Right lobe of liver (tissue), 4 donors: ENCODE measurements at regions not wholly inside any gene's neighbourhood (a gene's known extent, or its start where the extent isn't known, plus 50 kb on each side); places are given as distances from the start of the nearest gene placed in this dataset.

Source experiments
- CTCF ChIP-seq, 4 donors: fragments of 200-600 bp in 3 of 4; fragments of 450-650 bp in 1 of 4; IDR thresholded peaks; one replicate each; pipeline versions ENCODE4 v1.5.1 to v1.8.0; 2016 to 2022; ENCODE audit warnings: antibody characterized with exemption in 4 of 4, mild to moderate bottlenecking in 2 of 4
- POLR2A ChIP-seq: fragments of 450-650 bp; IDR thresholded peaks from one replicate; pipeline ENCODE4 v1.6.1; 2017; ENCODE audit warnings: antibody characterized with exemption, mild to moderate bottlenecking
- donor health status: DM: no; HTN: no; CAD: no.
- donor health status: DM: no; HTN: no; CAD: no.
- donor health status: DM: no; HTN: yes; CAD: no.

DNA sequence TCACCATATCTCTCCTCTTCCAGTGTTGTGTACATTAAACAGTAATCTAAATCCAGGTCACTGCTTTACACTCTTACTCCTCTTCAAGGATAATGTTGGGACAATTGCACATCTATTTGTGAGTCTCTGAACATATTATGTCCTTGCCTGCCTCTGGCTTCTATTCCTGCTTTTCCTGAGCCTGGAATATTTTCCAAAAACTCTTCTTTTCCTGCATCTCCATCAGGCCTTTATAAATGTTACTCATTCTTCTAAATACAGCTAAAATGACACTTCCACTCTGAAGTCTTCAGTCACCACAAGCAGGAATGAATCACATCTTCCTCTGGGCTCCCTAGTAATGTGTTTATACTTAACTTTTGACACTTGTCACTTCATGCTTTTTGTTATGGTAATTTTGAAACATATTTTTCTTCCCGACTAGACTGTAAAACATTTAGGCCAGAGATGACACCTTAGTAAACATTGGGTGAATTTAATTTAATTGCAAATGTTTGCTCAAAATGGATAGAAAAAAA is 396.0 kb downstream of the LRRIQ3 start:
- TF ChIP-seq CTCF (IDR thresholded peaks at IDR 0.05) (no peak), POLR2A (no peak)
